ENCODE measurements at regions not wholly inside any gene's neighbourhood (a gene's known extent, or its start where the extent isn't known, plus 50 kb on each side); places are given as distances from the start of the nearest gene placed in this dataset.
"Not testable (repeated sequence)": the region's sequence is repeated elsewhere in the genome, so short reads cannot be mapped to it uniquely, and the experiment has no call there.

DNA sequence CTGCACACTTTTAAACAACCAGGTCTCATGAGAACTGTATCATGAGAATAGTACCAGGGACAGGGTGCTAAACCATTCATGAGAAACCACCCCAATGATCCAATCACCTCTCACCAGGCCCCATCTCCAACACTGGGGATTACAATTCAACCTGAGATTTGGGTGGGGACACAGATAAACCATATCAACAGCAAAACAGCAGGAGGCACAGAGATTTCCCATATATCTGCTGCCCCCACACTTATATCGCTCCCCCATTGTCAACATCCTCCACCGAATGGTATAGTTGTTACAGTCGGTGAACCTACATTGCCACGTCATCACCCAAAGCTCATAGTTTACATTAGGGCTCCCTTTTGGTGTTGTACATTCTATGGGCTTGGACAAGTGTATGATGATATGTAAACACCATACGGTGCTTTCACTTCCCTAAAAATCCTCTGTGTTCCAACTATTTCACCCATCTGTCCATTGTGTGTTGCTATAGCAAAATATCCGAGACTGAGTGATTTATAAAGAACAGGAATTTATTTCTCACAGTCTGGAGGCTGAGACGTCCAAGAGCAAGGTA, 224.8 kb downstream of the FAM43A start:
- H3K9ac ChIP-seq (ENCODE audit: low read length): no peak overlapping the region
- H3K79me2 ChIP-seq (ENCODE audit: low read length): no peaks in the 10 kb centered on the region
- H3K27me3 ChIP-seq (replicated peaks; ENCODE audit: insufficient read depth, low read length): no peaks in the 10 kb centered on the region
- H3K9me3 ChIP-seq (replicated peaks; ENCODE audit: insufficient read depth, low read length): no peaks in the 10 kb centered on the region
- no peak for TF ChIP-seq EZH2phosphoT487 (IDR thresholded peaks at IDR 0.05; ENCODE audit: low read length)
- TF ChIP-seq, protein P1, sequence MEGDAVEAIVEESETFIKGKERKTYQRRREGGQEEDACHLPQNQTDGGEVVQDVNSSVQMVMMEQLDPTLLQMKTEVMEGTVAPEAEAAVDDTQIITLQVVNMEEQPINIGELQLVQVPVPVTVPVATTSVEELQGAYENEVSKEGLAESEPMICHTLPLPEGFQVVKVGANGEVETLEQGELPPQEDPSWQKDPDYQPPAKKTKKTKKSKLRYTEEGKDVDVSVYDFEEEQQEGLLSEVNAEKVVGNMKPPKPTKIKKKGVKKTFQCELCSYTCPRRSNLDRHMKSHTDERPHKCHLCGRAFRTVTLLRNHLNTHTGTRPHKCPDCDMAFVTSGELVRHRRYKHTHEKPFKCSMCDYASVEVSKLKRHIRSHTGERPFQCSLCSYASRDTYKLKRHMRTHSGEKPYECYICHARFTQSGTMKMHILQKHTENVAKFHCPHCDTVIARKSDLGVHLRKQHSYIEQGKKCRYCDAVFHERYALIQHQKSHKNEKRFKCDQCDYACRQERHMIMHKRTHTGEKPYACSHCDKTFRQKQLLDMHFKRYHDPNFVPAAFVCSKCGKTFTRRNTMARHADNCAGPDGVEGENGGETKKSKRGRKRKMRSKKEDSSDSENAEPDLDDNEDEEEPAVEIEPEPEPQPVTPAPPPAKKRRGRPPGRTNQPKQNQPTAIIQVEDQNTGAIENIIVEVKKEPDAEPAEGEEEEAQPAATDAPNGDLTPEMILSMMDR (IDR thresholded peaks at IDR 0.05; ENCODE audit: low read length): no peak
- TF ChIP-seq EZH2 (optimal IDR thresholded peaks at IDR 0.05; ENCODE audit: low read depth, low read length): no peak
- no peak overlapping the region for H2AFZ ChIP-seq (ENCODE audit: low read length)
- no peak for DNase-seq
- no peaks in the 10 kb centered on the region for H3F3A ChIP-seq (ENCODE audit: insufficient read depth, low read length)
- no peak overlapping the region for H3K4me2 ChIP-seq (ENCODE audit: low read depth, low read length)
- H3K4me1 ChIP-seq (ENCODE audit: low read length): no peaks in the 10 kb centered on the region
- no peaks in the 10 kb centered on the region for H4K20me1 ChIP-seq (ENCODE audit: insufficient read depth, low read length)
- no peak overlapping the region for H3K4me3 ChIP-seq (ENCODE audit: low read length)
- no peaks in the 10 kb centered on the region for H3K36me3 ChIP-seq (replicated peaks; ENCODE audit: insufficient read depth, low read length)
- no peaks in the 10 kb centered on the region for H3K9me2 ChIP-seq (replicated peaks; ENCODE audit: insufficient read depth, low read length)
- H3K27ac ChIP-seq (ENCODE audit: low read length): no peak overlapping the region

DNA sequence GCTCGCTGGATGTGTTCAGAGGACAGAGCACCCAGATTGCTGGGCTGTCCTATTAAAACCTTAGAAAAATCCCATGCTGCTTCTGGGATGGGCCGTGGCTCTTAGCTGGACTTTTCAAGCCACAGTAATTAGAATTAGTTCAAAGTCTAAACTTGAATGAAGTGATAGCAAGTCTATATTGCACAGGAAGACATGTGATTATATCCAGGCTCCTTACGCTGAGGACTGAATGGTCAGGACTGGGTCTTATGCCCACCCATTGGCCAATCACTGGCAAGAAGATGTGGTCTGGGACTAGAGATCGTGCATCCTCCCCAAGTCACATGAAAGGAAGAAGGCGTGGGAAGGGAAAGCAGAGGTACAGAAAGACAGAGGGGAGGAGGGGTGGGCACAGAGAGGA, 227.6 kb downstream of the FAM43A start:
- Histone ChIP-seq H3K36me3 (replicated peaks; ENCODE audit: insufficient read depth, low read length) (no peaks in the 10 kb centered on the region), H2AFZ (ENCODE audit: low read length) (no peak overlapping the region), H3K4me1 (ENCODE audit: low read length) (no peaks in the 10 kb centered on the region), H3K4me3 (ENCODE audit: low read length) (no peak overlapping the region), H3K27me3 (replicated peaks; ENCODE audit: insufficient read depth, low read length) (no peaks in the 10 kb centered on the region), H3K4me2 (ENCODE audit: low read depth, low read length) (no peak overlapping the region), H4K20me1 (ENCODE audit: insufficient read depth, low read length) (no peaks in the 10 kb centered on the region), H3K27ac (ENCODE audit: low read length) (no peak overlapping the region), H3K9me2 (replicated peaks; ENCODE audit: insufficient read depth, low read length) (no peaks in the 10 kb centered on the region), H3K9ac (ENCODE audit: low read length) (no peak overlapping the region), H3K9me3 (replicated peaks; ENCODE audit: insufficient read depth, low read length) (no peaks in the 10 kb centered on the region), H3F3A (ENCODE audit: insufficient read depth, low read length) (no peaks in the 10 kb centered on the region), H3K79me2 (ENCODE audit: low read length) (no peaks in the 10 kb centered on the region)
- TF ChIP-seq EZH2 (optimal IDR thresholded peaks at IDR 0.05; ENCODE audit: low read depth, low read length): no peak
- TF ChIP-seq, protein P1 (IDR thresholded peaks at IDR 0.05; ENCODE audit: low read length): no peak
- TF ChIP-seq EZH2phosphoT487 (IDR thresholded peaks at IDR 0.05; ENCODE audit: low read length): no peak
- DNase-seq: no peak

DNA sequence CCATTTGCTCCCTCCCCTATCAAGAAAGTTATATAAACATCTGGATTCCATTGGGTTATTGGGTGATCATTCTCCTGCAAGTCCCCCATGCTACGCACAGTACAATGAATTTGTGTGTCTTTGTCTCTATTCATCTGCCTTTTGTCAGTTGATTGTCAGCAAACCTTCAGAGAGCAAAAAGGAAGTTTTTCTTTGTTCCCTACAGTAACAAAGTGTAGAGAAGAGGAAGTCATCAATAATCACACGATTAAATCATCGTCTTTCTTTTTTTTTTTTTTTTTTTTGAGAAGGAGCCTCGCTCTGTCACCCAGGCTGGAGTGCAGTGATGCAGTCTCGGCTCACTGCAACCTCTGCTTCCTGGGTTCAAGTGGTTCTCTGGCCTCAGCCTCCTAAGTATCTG, 239.2 kb downstream of the FAM43A start:
- H4K20me1 ChIP-seq (ENCODE audit: insufficient read depth, low read length); H3K4me3 ChIP-seq (ENCODE audit: low read length); DNase-seq; H3K4me1 ChIP-seq (ENCODE audit: low read length); H3K27me3 ChIP-seq (replicated peaks; ENCODE audit: insufficient read depth, low read length); H3K4me2 ChIP-seq (ENCODE audit: low read depth, low read length); H3K27ac ChIP-seq (ENCODE audit: low read length); H3K79me2 ChIP-seq (ENCODE audit: low read length); H3K9me2 ChIP-seq (replicated peaks; ENCODE audit: insufficient read depth, low read length); H3K36me3 ChIP-seq (replicated peaks; ENCODE audit: insufficient read depth, low read length); H3K9me3 ChIP-seq (replicated peaks; ENCODE audit: insufficient read depth, low read length); H3K9ac ChIP-seq (ENCODE audit: low read length); H3F3A ChIP-seq (ENCODE audit: insufficient read depth, low read length); H2AFZ ChIP-seq (ENCODE audit: low read length): not testable (repeated sequence)

DNA sequence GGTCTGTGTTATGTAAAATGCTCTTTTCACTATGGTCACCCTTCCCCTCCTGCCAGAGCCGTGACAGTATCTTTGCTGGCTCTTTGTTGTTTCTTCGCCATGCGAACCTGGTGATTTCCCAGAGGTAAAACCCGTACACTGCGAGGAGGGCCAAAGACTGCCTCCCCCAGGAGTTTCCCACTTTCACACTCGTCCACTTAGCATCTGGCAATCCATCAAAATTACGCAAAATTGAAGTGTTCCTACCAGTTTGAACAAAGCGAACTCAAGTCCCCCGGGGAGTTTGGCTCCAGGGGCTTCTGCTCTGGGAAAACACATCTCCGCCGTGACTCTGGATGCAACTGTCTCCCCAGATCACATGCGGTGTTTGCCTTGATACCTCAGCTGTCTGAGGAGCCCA, 239.9 kb downstream of the FAM43A start:
- Histone ChIP-seq H3K27ac (ENCODE audit: low read length) (no peak overlapping the region), H3K4me3 (ENCODE audit: low read length) (no peak overlapping the region), H3K4me2 (ENCODE audit: low read depth, low read length) (no peak overlapping the region), H3K9me2 (replicated peaks; ENCODE audit: insufficient read depth, low read length) (no peaks in the 10 kb centered on the region), H3K27me3 (replicated peaks; ENCODE audit: insufficient read depth, low read length) (no peaks in the 10 kb centered on the region), H4K20me1 (ENCODE audit: insufficient read depth, low read length) (no peaks in the 10 kb centered on the region), H3K36me3 (replicated peaks; ENCODE audit: insufficient read depth, low read length) (no peaks in the 10 kb centered on the region), H3K9ac (ENCODE audit: low read length) (no peak overlapping the region), H3K9me3 (replicated peaks; ENCODE audit: insufficient read depth, low read length) (no peaks in the 10 kb centered on the region), H2AFZ (ENCODE audit: low read length) (no peak overlapping the region), H3K4me1 (ENCODE audit: low read length) (no peaks in the 10 kb centered on the region), H3K79me2 (ENCODE audit: low read length) (no peaks in the 10 kb centered on the region), H3F3A (ENCODE audit: insufficient read depth, low read length) (no peaks in the 10 kb centered on the region)
- TF ChIP-seq, protein P1 (IDR thresholded peaks at IDR 0.05; ENCODE audit: low read length): no peak
- no peak for TF ChIP-seq EZH2 (optimal IDR thresholded peaks at IDR 0.05; ENCODE audit: low read depth, low read length)
- no peak for TF ChIP-seq EZH2phosphoT487 (IDR thresholded peaks at IDR 0.05; ENCODE audit: low read length)
- no peak for DNase-seq

Data from MM.1S (cell line).